Keratinocyte (primary cell): ENCODE measurements at regions not wholly inside any gene's neighbourhood (a gene's known extent, or its start where the extent isn't known, plus 50 kb on each side); places are given as distances from the start of the nearest gene placed in this dataset.

Experiments
- DNase-seq: peaks from one replicate; pipeline ENCODE4 v3.0.0-alpha.2; 2011; ENCODE audit warnings: low read depth, missing footprints, low spot score
- FAIRE-seq: peaks from 2 replicates; lab custom pipeline; 2011; peaks lifted over from hg19 to GRCh38; lab: Jason Lieb, UNC
- H2AFZ ChIP-seq: 2 replicates; pipeline ENCODE4 v1.6.0; 2012; ENCODE audit warnings: low read length, control low read depth, inconsistent platforms; ENCODE audit not compliant: control insufficient read depth
- H3K27ac ChIP-seq: 2 replicates; pipeline ENCODE4 v1.5.1; 2011; ENCODE audit warnings: low read length; ENCODE audit not compliant: control insufficient read depth, insufficient read depth
- H3K27me3 ChIP-seq: 3 replicates; pipeline ENCODE4 v1.6.0; 2011; ENCODE audit warnings: low read length; ENCODE audit not compliant: control insufficient read depth, insufficient read depth; ENCODE audit errors: extremely low read depth
- H3K36me3 ChIP-seq, 2 experiments: 2 replicates in 1 of 2; 3 replicates in 1 of 2; pipeline ENCODE4 v1.5.1; 2011; ENCODE audit warnings: low read length in 2 of 2, mild to moderate bottlenecking in 1 of 2; ENCODE audit not compliant: control insufficient read depth in 2 of 2, insufficient read depth in 2 of 2; ENCODE audit errors: extremely low read depth in 1 of 2
- H3K4me1 ChIP-seq: 3 replicates; pipeline ENCODE4 v1.5.1; 2011; ENCODE audit warnings: low read length; ENCODE audit not compliant: control insufficient read depth, insufficient read depth; ENCODE audit errors: extremely low read depth
- H3K4me2 ChIP-seq: 3 replicates; pipeline ENCODE4 v1.6.0; 2011; ENCODE audit warnings: low read depth, low read length; ENCODE audit not compliant: control insufficient read depth, insufficient read depth; ENCODE audit errors: extremely low read depth
- H3K4me3 ChIP-seq, 3 experiments: fragments of 200-600 bp in 1 of 3; sonication (generic) in 1 of 3; 2 replicates in 2 of 3; 3 replicates in 1 of 3; pipeline ENCODE4 v1.5.1; 2011 to 2016; ENCODE audit warnings: low read length in 3 of 3, mild to moderate bottlenecking in 3 of 3, control low read depth in 2 of 3, inconsistent platforms in 1 of 3, low read depth in 1 of 3, mixed read lengths in 1 of 3, mixed run types in 1 of 3, moderate library complexity in 1 of 3; ENCODE audit not compliant: control insufficient read depth in 2 of 3, insufficient read depth in 2 of 3; ENCODE audit errors: extremely low read depth in 1 of 3
- H3K79me2 ChIP-seq: 2 replicates; pipeline ENCODE4 v1.6.0; 2012; ENCODE audit warnings: low read length; ENCODE audit not compliant: control insufficient read depth, insufficient read depth
- H3K9ac ChIP-seq: 3 replicates; pipeline ENCODE4 v1.6.0; 2011; ENCODE audit warnings: low read length; ENCODE audit not compliant: control insufficient read depth, insufficient read depth; ENCODE audit errors: extremely low read depth
- H3K9me1 ChIP-seq: 3 replicates; pipeline ENCODE4 v1.6.0; 2011; ENCODE audit warnings: low read length; ENCODE audit not compliant: control insufficient read depth, insufficient read depth; ENCODE audit errors: extremely low read depth
- H3K9me3 ChIP-seq: 2 replicates; pipeline ENCODE4 v1.5.1; 2012; ENCODE audit warnings: low read depth, low read length; ENCODE audit not compliant: control insufficient read depth
- H4K20me1 ChIP-seq: 3 replicates; pipeline ENCODE4 v1.6.0; 2011; ENCODE audit warnings: low read length; ENCODE audit not compliant: control insufficient read depth, insufficient read depth; ENCODE audit errors: extremely low read depth
- CTCF ChIP-seq, 3 experiments: IDR thresholded peaks in 1 of 3; conservative IDR thresholded peaks in 1 of 3; optimal IDR thresholded peaks in 1 of 3; 2 replicates in 2 of 3; 3 replicates in 1 of 3; pipeline versions ENCODE3 to v1.5.1; 2011; ENCODE audit warnings: low read length in 3 of 3, mild to moderate bottlenecking in 3 of 3, moderate library complexity in 2 of 3, control low read depth in 1 of 3, inconsistent platforms in 1 of 3; ENCODE audit not compliant: insufficient read depth in 2 of 3; ENCODE audit errors: extremely low read depth in 1 of 3
- EZH2 ChIP-seq: IDR thresholded peaks from one replicate; pipeline ENCODE4 v1.6.1; 2012; ENCODE audit warnings: inconsistent platforms, mild to moderate bottlenecking, low read length, moderate library complexity
- dilution Hi-C: fragments of 300-500 bp; cut with MboI; formaldehyde crosslinking; loops from one replicate; pipeline ENCODE4 v1.7.0; 2020; ENCODE audit warnings: low sequenced_read_pairs; ENCODE audit not compliant: extremely low pct_ligation_motif_present

GRCh38 chr12:34356233-34356987, 334.1 kb downstream of the ALG10 start:
- H3K27me3 ChIP-seq, result no peaks in the 10 kb centered on the region
- no peak overlapping the region for H3K9ac ChIP-seq

GRCh38 chr12:34357791-34358190, 335.5 kb downstream of the ALG10 start:
- Histone ChIP-seq H3K79me2 (no peaks in the 10 kb centered on the region), H3K9me3 (peaks cover 12% of the 10 kb centered on the region), H3K27me3 (no peaks in the 10 kb centered on the region), H3K9me1 (no peaks in the 10 kb centered on the region), H2AFZ (no peak overlapping the region), H3K27ac (no peak overlapping the region), H3K4me3 (no peak overlapping the region), H3K4me2 (no peak overlapping the region), H3K36me3 (no peaks in the 10 kb centered on the region), H3K4me1 (no peaks in the 10 kb centered on the region), H3K9ac (no peak overlapping the region), H4K20me1 (no peaks in the 10 kb centered on the region)
- FAIRE-seq (no peak), DNase-seq (no peak)
- TF ChIP-seq CTCF (optimal IDR thresholded peaks at IDR 0.05 in 1 of 3, IDR thresholded peaks at IDR 0.05 in 1 of 3, conservative IDR thresholded peaks at IDR 0.05 in 1 of 3; ENCODE audit: extremely low read depth in 1 of 3, insufficient read depth in 2 of 3, low read length in 3 of 3) (no peak), EZH2 (no peak)
- dilution Hi-C loops, result no loop called here

More at GRCh38 chr12:34356233-34356987, 334.1 kb downstream of the ALG10 start:
- H3K4me1 ChIP-seq, result no peaks in the 10 kb centered on the region
- no peak overlapping the region for H3K27ac ChIP-seq
- no peaks in the 10 kb centered on the region for H3K9me1 ChIP-seq
- H2AFZ ChIP-seq, result no peak overlapping the region
- FAIRE-seq, result no peak
- H3K4me3 ChIP-seq, result no peak overlapping the region
- no peaks in the 10 kb centered on the region for H4K20me1 ChIP-seq
- no peaks in the 10 kb centered on the region for H3K36me3 ChIP-seq
- no peak for TF ChIP-seq EZH2
- TF ChIP-seq CTCF (optimal IDR thresholded peaks at IDR 0.05 in 1 of 3, IDR thresholded peaks at IDR 0.05 in 1 of 3, conservative IDR thresholded peaks at IDR 0.05 in 1 of 3; ENCODE audit: extremely low read depth in 1 of 3, insufficient read depth in 2 of 3, low read length in 3 of 3), result no peak
- H3K79me2 ChIP-seq, result no peaks in the 10 kb centered on the region
- dilution Hi-C loops, result no loop called here
- H3K9me3 ChIP-seq, result peaks cover 10% of the 10 kb centered on the region
- no peak for DNase-seq
- H3K4me2 ChIP-seq, result no peak overlapping the region
